ENCODE measurements at regions not wholly inside any gene's neighbourhood (a gene's known extent, or its start where the extent isn't known, plus 50 kb on each side); places are given as distances from the start of the nearest gene placed in this dataset.

GRCh38 chr13:62309904-62310303 lies 894.3 kb upstream of the PCDH20 start:
- no peak for TF ChIP-seq CTCF (IDR thresholded peaks at IDR 0.05)
- Mint-ChIP-seq H3K4me3 (no peak overlapping the region), H3K27me3 (ENCODE audit: low read depth, poor library complexity) (no peaks in the 10 kb centered on the region), H3K36me3 (ENCODE audit: low read depth) (no peaks in the 10 kb centered on the region), H3K4me1 (no peaks in the 10 kb centered on the region), H3K9me3 (peaks cover 4% of the 10 kb centered on the region), H3K27ac (no peak overlapping the region)
- DNase-seq = no peak

DNA sequence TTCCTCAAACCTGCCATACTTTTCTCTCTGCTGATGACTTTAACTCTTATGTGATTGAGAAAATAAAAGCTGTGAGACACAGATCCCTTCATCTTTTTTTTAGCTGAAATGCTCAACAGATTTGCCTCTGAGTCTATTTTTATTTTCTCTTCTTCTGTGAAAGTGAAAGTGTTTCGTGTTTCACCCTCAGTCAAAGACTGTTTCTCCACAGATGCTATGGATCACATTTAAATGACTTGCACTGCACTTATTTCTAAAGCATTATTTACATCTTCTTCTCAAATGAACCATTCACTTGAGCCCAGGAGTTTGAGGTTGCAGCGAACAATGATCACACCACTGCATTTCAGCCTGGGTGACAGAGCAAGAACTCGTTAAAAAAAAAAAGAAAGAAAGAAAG lies 890.1 kb upstream of the PCDH20 start:
- H3K27ac Mint-ChIP-seq = no peak overlapping the region
- H3K36me3 Mint-ChIP-seq (ENCODE audit: low read depth) = no peaks in the 10 kb centered on the region
- DNase-seq = no peak
- H3K4me1 Mint-ChIP-seq = no peaks in the 10 kb centered on the region
- no peaks in the 10 kb centered on the region for H3K9me3 Mint-ChIP-seq
- H3K27me3 Mint-ChIP-seq (ENCODE audit: low read depth, poor library complexity) = no peaks in the 10 kb centered on the region
- TF ChIP-seq CTCF (IDR thresholded peaks at IDR 0.05) = no peak
- H3K4me3 Mint-ChIP-seq = no peak overlapping the region

- Mint-ChIP-seq H3K4me3 (no peak overlapping the region), H3K9me3 (no peaks in the 10 kb centered on the region), H3K36me3 (ENCODE audit: low read depth) (no peaks in the 10 kb centered on the region), H3K4me1 (no peaks in the 10 kb centered on the region), H3K27ac (no peak overlapping the region), H3K27me3 (ENCODE audit: low read depth, poor library complexity) (no peaks in the 10 kb centered on the region)
- TF ChIP-seq CTCF (IDR thresholded peaks at IDR 0.05) = no peak
- no peak for DNase-seq
Observed at GRCh38 chr13:62302341-62302740, 886.7 kb upstream of the PCDH20 start.

GRCh38 chr13:62299988-62300387 lies 884.3 kb upstream of the PCDH20 start:
- no peak overlapping the region for H3K4me3 Mint-ChIP-seq
- H3K9me3 Mint-ChIP-seq = no peaks in the 10 kb centered on the region
- H3K4me1 Mint-ChIP-seq = no peaks in the 10 kb centered on the region
- no peaks in the 10 kb centered on the region for H3K27me3 Mint-ChIP-seq (ENCODE audit: low read depth, poor library complexity)
- DNase-seq = no peak
- no peaks in the 10 kb centered on the region for H3K36me3 Mint-ChIP-seq (ENCODE audit: low read depth)
- no peak for TF ChIP-seq CTCF (IDR thresholded peaks at IDR 0.05)
- H3K27ac Mint-ChIP-seq = no peak overlapping the region

DNA sequence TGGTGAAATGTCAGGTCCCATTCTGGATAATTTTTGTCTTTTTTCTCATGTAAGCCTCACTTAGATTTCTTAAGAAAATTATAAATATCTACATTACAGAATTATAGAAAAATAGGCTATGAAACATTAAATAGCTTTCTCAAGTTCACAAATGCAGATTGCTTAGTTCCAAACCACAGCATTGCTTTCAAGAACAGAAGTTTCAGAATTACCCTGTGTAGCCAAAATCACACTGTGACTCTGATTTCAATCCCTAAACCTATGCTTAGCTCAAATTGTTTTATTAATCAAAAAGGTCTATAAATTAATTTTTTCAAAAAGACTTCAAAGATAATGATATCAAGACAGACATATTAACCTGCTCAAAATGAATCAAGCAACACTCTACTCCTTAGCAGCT lies 881.2 kb upstream of the PCDH20 start:
- no peak for DNase-seq
- Mint-ChIP-seq H3K27ac (no peak overlapping the region), H3K4me1 (no peaks in the 10 kb centered on the region), H3K36me3 (ENCODE audit: low read depth) (no peaks in the 10 kb centered on the region), H3K27me3 (ENCODE audit: low read depth, poor library complexity) (no peaks in the 10 kb centered on the region), H3K9me3 (no peaks in the 10 kb centered on the region), H3K4me3 (no peak overlapping the region)
- no peak for TF ChIP-seq CTCF (IDR thresholded peaks at IDR 0.05)

DNA sequence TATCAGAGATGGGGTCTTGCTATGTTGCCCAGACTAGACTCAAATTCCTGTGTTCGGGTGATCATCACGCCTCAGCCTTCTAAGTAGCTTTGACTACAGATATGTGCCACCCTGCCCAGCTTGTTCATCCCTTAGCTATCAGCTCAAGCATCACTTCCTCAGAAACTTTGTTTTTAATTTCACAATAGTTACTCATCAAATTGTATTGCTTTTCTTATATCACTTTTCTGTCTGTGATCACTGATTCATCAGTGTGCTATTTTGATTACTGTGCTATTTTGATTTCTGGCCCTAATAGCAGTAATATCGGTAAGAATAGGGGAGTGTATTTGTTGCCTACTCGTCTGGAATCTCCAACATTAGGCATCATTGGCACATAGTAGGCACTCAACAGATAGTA lies 878.6 kb upstream of the PCDH20 start:
- Mint-ChIP-seq H3K27ac (no peak overlapping the region), H3K36me3 (ENCODE audit: low read depth) (no peaks in the 10 kb centered on the region), H3K27me3 (ENCODE audit: low read depth, poor library complexity) (no peaks in the 10 kb centered on the region), H3K4me3 (no peak overlapping the region), H3K9me3 (peaks cover 9% of the 10 kb centered on the region), H3K4me1 (no peaks in the 10 kb centered on the region)
- DNase-seq = no peak
- TF ChIP-seq CTCF (IDR thresholded peaks at IDR 0.05) = no peak
